Naive thymus-derived CD8-positive, alpha-beta T cell (primary cell): ENCODE measurements at regions not wholly inside any gene's neighbourhood (a gene's known extent, or its start where the extent isn't known, plus 50 kb on each side); places are given as distances from the start of the nearest gene placed in this dataset.
A peak's percentile ranks its signal among the peaks of the same experiment; 100 is the strongest.

Experiments used
- ATAC-seq, 2 donors: fragments of 150-1000 bp; cut with Tn5 transposase in 1 of 2; sonication (Bioruptor Pico), chemical (Tn5 transposase) in 1 of 2; 1 replicate in 1 of 2; 2 replicates in 1 of 2; pipeline ENCODE4 v1.10.0; 2021; ENCODE audit warnings: mild to moderate bottlenecking in 2 of 2, moderate library complexity in 2 of 2
- POLR2A ChIA-PET: fragments of 350-600 bp; sonication (Branson Sonifier 250); formaldehyde crosslinking; loops from one replicate; lab custom pipeline; 2021; ENCODE audit warnings: antibody characterized with exemption; lab: Charles Lee
- DNase-seq, 10 donors: peaks; one replicate each; pipeline versions ENCODE4 v3.0.0 to v3.0.0-alpha.2; 2020 to 2022
- H3K27ac Mint-ChIP-seq, 10 donors: one replicate each; pipeline ENCODE4 v1.8.0; 2020 to 2022; ENCODE audit warnings: mild to moderate bottlenecking in 10 of 10, mixed read lengths in 10 of 10, moderate library complexity in 4 of 10, inconsistent platforms in 1 of 10
- H3K27me3 Mint-ChIP-seq, 5 donors: one replicate each; pipeline ENCODE4 v1.8.0; 2021 to 2022; ENCODE audit warnings: mixed read lengths in 5 of 5
- H3K36me3 Mint-ChIP-seq, 3 donors: one replicate each; pipeline ENCODE4 v1.8.0; 2020 to 2022; ENCODE audit warnings: mixed read lengths in 3 of 3, mild to moderate bottlenecking in 2 of 3, inconsistent platforms in 1 of 3
- H3K4me1 Mint-ChIP-seq, 4 donors: one replicate each; pipeline ENCODE4 v1.8.0; 2021 to 2022; ENCODE audit warnings: mixed read lengths in 4 of 4
- H3K4me3 Mint-ChIP-seq, 10 donors: one replicate each; pipeline ENCODE4 v1.8.0; 2020 to 2022; ENCODE audit warnings: mild to moderate bottlenecking in 10 of 10, mixed read lengths in 10 of 10, moderate library complexity in 6 of 10, inconsistent platforms in 1 of 10
- H3K9me3 Mint-ChIP-seq, 9 donors: one replicate each; pipeline ENCODE4 v1.8.0; 2020 to 2022; ENCODE audit warnings: mixed read lengths in 9 of 9, mild to moderate bottlenecking in 3 of 9, inconsistent platforms in 1 of 9, moderate library complexity in 1 of 9

- ATAC-seq (no peak), DNase-seq (no peak)
- no peaks in the 10 kb centered on the region for H3K27me3 Mint-ChIP-seq
- no peaks in the 10 kb centered on the region for H3K36me3 Mint-ChIP-seq
- POLR2A ChIA-PET = no interaction called here
- peak overlapping the region in 1 of 10 donors; percentile 19 for H3K27ac Mint-ChIP-seq
- peaks cover 0 to 7% (median 0%) of the 10 kb centered on the region in 9 donors for H3K9me3 Mint-ChIP-seq
- H3K4me1 Mint-ChIP-seq = peaks cover 0 to 5% (median 2%) of the 10 kb centered on the region in 4 donors
- H3K4me3 Mint-ChIP-seq = no peak overlapping the region
Observed at GRCh38 chr7:436367-437128, 83.1 kb downstream of the PDGFA start.

GRCh38 chr7:437329-438251 is 82.1 kb downstream of the PDGFA start:
- ATAC-seq (no peak), DNase-seq (no peak)
- POLR2A ChIA-PET = no interaction called here
- no peak overlapping the region for H3K27ac Mint-ChIP-seq
- peaks cover 0 to 7% (median 0%) of the 10 kb centered on the region in 9 donors for H3K9me3 Mint-ChIP-seq
- no peaks in the 10 kb centered on the region for H3K36me3 Mint-ChIP-seq
- peaks cover 0 to 5% (median 2%) of the 10 kb centered on the region in 4 donors for H3K4me1 Mint-ChIP-seq
- no peaks in the 10 kb centered on the region for H3K27me3 Mint-ChIP-seq
- no peak overlapping the region for H3K4me3 Mint-ChIP-seq

GRCh38 chr7:438361-438760 is 81.3 kb downstream of the PDGFA start:
- Mint-ChIP-seq H3K4me1 (peaks cover 0 to 5% (median 2%) of the 10 kb centered on the region in 4 donors), H3K4me3 (no peak overlapping the region), H3K36me3 (no peaks in the 10 kb centered on the region), H3K27ac (no peak overlapping the region), H3K27me3 (no peaks in the 10 kb centered on the region), H3K9me3 (peaks cover 0 to 7% (median 0%) of the 10 kb centered on the region in 9 donors)
- POLR2A ChIA-PET = no interaction called here
- ATAC-seq = no peak
- no peak for DNase-seq

- H3K27ac Mint-ChIP-seq = no peak overlapping the region
- POLR2A ChIA-PET = no interaction called here
- DNase-seq (no peak), ATAC-seq (no peak)
- H3K9me3 Mint-ChIP-seq = peaks cover 0 to 7% (median 0%) of the 10 kb centered on the region in 9 donors
- H3K4me1 Mint-ChIP-seq = peaks cover 0 to 5% (median 2%) of the 10 kb centered on the region in 4 donors
- H3K36me3 Mint-ChIP-seq = no peaks in the 10 kb centered on the region
- H3K27me3 Mint-ChIP-seq = no peaks in the 10 kb centered on the region
- no peak overlapping the region for H3K4me3 Mint-ChIP-seq
Observed at GRCh38 chr7:438916-439315, 80.7 kb downstream of the PDGFA start.

GRCh38 chr7:440059-440749 is 79.4 kb downstream of the PDGFA start:
- Mint-ChIP-seq H3K27me3 (no peaks in the 10 kb centered on the region), H3K27ac (peak overlapping the region in 1 of 10 donors; percentile 27)
- POLR2A ChIA-PET = no interaction called here

GRCh38 chr7:441684-442421 is 77.8 kb downstream of the PDGFA start:
- Mint-ChIP-seq H3K4me1 (no peaks in the 10 kb centered on the region), H3K4me3 (no peak overlapping the region), H3K36me3 (no peaks in the 10 kb centered on the region), H3K9me3 (peaks cover 0 to 7% (median 0%) of the 10 kb centered on the region in 9 donors), H3K27me3 (no peaks in the 10 kb centered on the region), H3K27ac (no peak overlapping the region)
- ATAC-seq (no peak), DNase-seq (no peak)
- POLR2A ChIA-PET = no interaction called here

More at GRCh38 chr7:440059-440749, 79.4 kb downstream of the PDGFA start:
- DNase-seq = no peak
- Mint-ChIP-seq H3K4me3 (no peak overlapping the region), H3K9me3 (peaks cover 0 to 7% (median 0%) of the 10 kb centered on the region in 9 donors), H3K4me1 (peaks cover 0 to 5% (median under 1%) of the 10 kb centered on the region in 4 donors), H3K36me3 (no peaks in the 10 kb centered on the region)
- ATAC-seq = no peak

- peaks cover 0 to 7% (median 0%) of the 10 kb centered on the region in 9 donors for H3K9me3 Mint-ChIP-seq
- no peak overlapping the region for H3K4me3 Mint-ChIP-seq
- H3K27ac Mint-ChIP-seq = no peak overlapping the region
- ATAC-seq (no peak), DNase-seq (no peak)
- H3K36me3 Mint-ChIP-seq = no peaks in the 10 kb centered on the region
- POLR2A ChIA-PET = no interaction called here
- H3K4me1 Mint-ChIP-seq = no peaks in the 10 kb centered on the region
- no peaks in the 10 kb centered on the region for H3K27me3 Mint-ChIP-seq
Observed at GRCh38 chr7:442457-442856, 77.2 kb downstream of the PDGFA start.

- H3K27ac Mint-ChIP-seq = no peak overlapping the region
- no peak for ATAC-seq
- H3K9me3 Mint-ChIP-seq = peaks cover 0 to 7% (median 0%) of the 10 kb centered on the region in 9 donors
- DNase-seq = no peak
- H3K4me1 Mint-ChIP-seq = no peaks in the 10 kb centered on the region
- POLR2A ChIA-PET = no interaction called here
- no peaks in the 10 kb centered on the region for H3K36me3 Mint-ChIP-seq
- no peaks in the 10 kb centered on the region for H3K27me3 Mint-ChIP-seq
- no peak overlapping the region for H3K4me3 Mint-ChIP-seq
Observed at GRCh38 chr7:443279-443833, 76.3 kb downstream of the PDGFA start.

GRCh38 chr7:444606-445005 is 75.0 kb downstream of the PDGFA start:
- Mint-ChIP-seq H3K27me3 (no peaks in the 10 kb centered on the region), H3K9me3 (peaks cover 0 to 7% (median 0%) of the 10 kb centered on the region in 9 donors), H3K36me3 (no peaks in the 10 kb centered on the region), H3K27ac (peak overlapping the region in 2 of 10 donors; percentile 1 to 53), H3K4me1 (peaks cover 0 to 9% (median 7%) of the 10 kb centered on the region in 4 donors), H3K4me3 (no peak overlapping the region)
- DNase-seq = no peak
- POLR2A ChIA-PET = no interaction called here
- ATAC-seq = no peak

GRCh38 chr7:445020-445419 is 74.6 kb downstream of the PDGFA start:
- Mint-ChIP-seq H3K9me3 (peaks cover 0 to 7% (median 0%) of the 10 kb centered on the region in 9 donors), H3K4me1 (peaks cover 3 to 10% (median 8%) of the 10 kb centered on the region in 4 donors), H3K4me3 (no peak overlapping the region), H3K36me3 (no peaks in the 10 kb centered on the region), H3K27me3 (no peaks in the 10 kb centered on the region), H3K27ac (peak overlapping the region in 1 of 10 donors; percentile 1)
- POLR2A ChIA-PET = no interaction called here
- DNase-seq (no peak), ATAC-seq (no peak)

- H3K4me3 Mint-ChIP-seq = no peak overlapping the region
- POLR2A ChIA-PET = no interaction called here
- DNase-seq = no peak
- no peaks in the 10 kb centered on the region for H3K27me3 Mint-ChIP-seq
- ATAC-seq = no peak
- no peaks in the 10 kb centered on the region for H3K36me3 Mint-ChIP-seq
- no peak overlapping the region for H3K27ac Mint-ChIP-seq
- H3K9me3 Mint-ChIP-seq = peaks cover 0 to 3% (median 0%) of the 10 kb centered on the region in 9 donors
- H3K4me1 Mint-ChIP-seq = peaks cover 4 to 12% (median 9%) of the 10 kb centered on the region in 4 donors
Observed at GRCh38 chr7:445563-446288, 73.9 kb downstream of the PDGFA start.
